OCI-M2 (cell line): ENCODE measurements at regions not wholly inside any gene's neighbourhood (a gene's known extent, or its start where the extent isn't known, plus 50 kb on each side); places are given as distances from the start of the nearest gene placed in this dataset.

ENCODE experiments used
- DNase-seq: peaks from one replicate; lab custom pipeline; 2025; ENCODE audit not compliant: unreplicated experiment; lab: John Stamatoyannopoulos, UW

GRCh38 chr14:49999146-49999761, 106.4 kb downstream of the ARF6 start:
- no peak for DNase-seq

GRCh38 chr14:49999826-50000379, 107.0 kb downstream of the ARF6 start:
- DNase-seq: no peak

- DNase-seq: no peak
Observed at GRCh38 chr14:50000380-50001150, 107.7 kb downstream of the ARF6 start.

GRCh38 chr14:50001151-50001998, 108.5 kb downstream of the ARF6 start:
- DNase-seq: no peak

GRCh38 chr14:50001999-50002925, 109.4 kb downstream of the ARF6 start:
- DNase-seq: no peak

GRCh38 chr14:50002926-50003212, 110.0 kb downstream of the ARF6 start:
- DNase-seq: no peak

GRCh38 chr14:50003213-50004021, 110.5 kb downstream of the ARF6 start:
- peak; percentile 86 for DNase-seq

GRCh38 chr14:50006141-50006540, 110.2 kb downstream of the VCPKMT start:
- DNase-seq: no peak

GRCh38 chr14:50007123-50007903, 109.1 kb downstream of the VCPKMT start:
- DNase-seq: no peak

- DNase-seq: no peak
Observed at GRCh38 chr14:50008562-50008961, 107.8 kb downstream of the VCPKMT start.

- DNase-seq: no peak
Observed at GRCh38 chr14:50008974-50009373, 107.4 kb downstream of the VCPKMT start.

- DNase-seq: no peak
Observed at GRCh38 chr14:50010752-50011151, 105.6 kb downstream of the VCPKMT start.

- no peak for DNase-seq
Observed at GRCh38 chr14:50011242-50011641, 105.1 kb downstream of the VCPKMT start.

GRCh38 chr14:50012644-50013043, 103.7 kb downstream of the VCPKMT start:
- no peak for DNase-seq

- no peak for DNase-seq
Observed at GRCh38 chr14:50013198-50013918, 103.0 kb downstream of the VCPKMT start.

- no peak for DNase-seq
Observed at GRCh38 chr14:50013934-50014333, 102.4 kb downstream of the VCPKMT start.

- no peak for DNase-seq
Observed at GRCh38 chr14:50014809-50015430, 101.5 kb downstream of the VCPKMT start.

GRCh38 chr14:50015716-50016115, 100.7 kb downstream of the VCPKMT start:
- no peak for DNase-seq
